GM10248 (cell line): ENCODE measurements at regions not wholly inside any gene's neighbourhood (a gene's known extent, or its start where the extent isn't known, plus 50 kb on each side); places are given as distances from the start of the nearest gene placed in this dataset.
A peak's percentile ranks its signal among the peaks of the same experiment; 100 is the strongest.
"Not testable (repeated sequence)": the region's sequence is repeated elsewhere in the genome, so short reads cannot be mapped to it uniquely, and the experiment has no call there.

ENCODE experiments used
- CTCF ChIA-PET: fragments of 300-600 bp; sonication (Branson Sonifier 250); formaldehyde crosslinking; extraction: SDS; loops from one replicate; lab custom pipeline; 2021; ENCODE audit warnings: antibody characterized with exemption; lab: Yijun Ruan, JAX
- POLR2A ChIA-PET: fragments of 350-650 bp; sonication (Branson Sonifier 250); formaldehyde crosslinking; extraction: SDS; loops from one replicate; lab custom pipeline; 2020; ENCODE audit warnings: antibody characterized with exemption; lab: Yijun Ruan, JAX
- DNase-seq: peaks from one replicate; pipeline ENCODE4 v3.0.0; 2012; ENCODE audit errors: extremely low spot score
- CTCF ChIP-seq: IDR thresholded peaks from 2 replicates; pipeline ENCODE4 v1.5.1; 2012; ENCODE audit warnings: mild to moderate bottlenecking, low read depth; ENCODE audit errors: extremely low read depth, missing control alignments, control extremely low read depth

GRCh38 chr13:89066868-89067466 is 1395.8 kb downstream of the SLITRK5 start:
- peak; percentile 3 for DNase-seq
- POLR2A ChIA-PET = no interaction called here
- TF ChIP-seq CTCF = peak; percentile 45
- CTCF ChIA-PET = interaction anchor here (1.3 to 1.6 kb wide), 2 partner anchors 9 to 14 kb away, joined by 5 read pairs; no protein-coding TSS in a partner anchor

- no peak for DNase-seq
- POLR2A ChIA-PET = no interaction called here
- TF ChIP-seq CTCF = no peak
- CTCF ChIA-PET = no interaction called here
Measured at GRCh38 chr13:89072979-89073378, 1401.8 kb downstream of the SLITRK5 start.

GRCh38 chr13:89076622-89077021 is 1405.5 kb downstream of the SLITRK5 start:
- TF ChIP-seq CTCF = no peak
- POLR2A ChIA-PET = no interaction called here
- DNase-seq = no peak
- CTCF ChIA-PET = no interaction called here

GRCh38 chr13:89082623-89083022 is 1411.5 kb downstream of the SLITRK5 start:
- DNase-seq = no peak
- ChIA-PET POLR2A (no interaction called here), CTCF (no interaction called here)
- no peak for TF ChIP-seq CTCF

GRCh38 chr13:89088107-89088506 is 1416.9 kb downstream of the SLITRK5 start:
- CTCF ChIA-PET, DNase-seq, POLR2A ChIA-PET: not testable (repeated sequence)

- TF ChIP-seq CTCF = no peak
- POLR2A ChIA-PET = no interaction called here
- no peak for DNase-seq
- CTCF ChIA-PET = no interaction called here
Measured at GRCh38 chr13:89097994-89098393, 1426.8 kb downstream of the SLITRK5 start.

- POLR2A ChIA-PET = no interaction called here
- CTCF ChIA-PET = no interaction called here
- DNase-seq = no peak
- no peak for TF ChIP-seq CTCF
Measured at GRCh38 chr13:89113744-89114143, 1442.6 kb downstream of the SLITRK5 start.
